Gastroesophageal sphincter (tissue), 4 donors: ENCODE measurements at regions not wholly inside any gene's neighbourhood (a gene's known extent, or its start where the extent isn't known, plus 50 kb on each side); places are given as distances from the start of the nearest gene placed in this dataset.

Experiments
- ATAC-seq: fragments of 150-250 bp; one replicate; pipeline ENCODE4 v1.9.1; 2016; ENCODE audit warnings: mild to moderate bottlenecking, moderate library complexity
- H3K27ac ChIP-seq, 4 donors: fragments of 200-600 bp; sonication (generic) in 3 of 4; 1 replicate in 3 of 4; 2 replicates in 1 of 4; pipeline ENCODE4 v1.5.1; 2016 to 2019
- H3K27me3 ChIP-seq: fragments of 200-600 bp; sonication (generic); one replicate; pipeline ENCODE4 v1.5.1; 2019
- H3K36me3 ChIP-seq, 2 donors: fragments of 200-600 bp; sonication (generic); one replicate each; pipeline ENCODE4 v1.5.1; 2019; ENCODE audit warnings: control low read depth in 1 of 2
- H3K4me1 ChIP-seq, 3 donors: fragments of 200-600 bp; sonication (generic); 1 replicate in 2 of 3; 2 replicates in 1 of 3; pipeline ENCODE4 v1.5.1; 2016 to 2019; ENCODE audit warnings: control low read depth in 2 of 3
- H3K4me3 ChIP-seq, 2 donors: fragments of 200-600 bp; sonication (generic); one replicate each; pipeline ENCODE4 v1.5.1; 2019; ENCODE audit warnings: mild to moderate bottlenecking in 1 of 2, moderate library complexity in 1 of 2
- H3K9me3 ChIP-seq, 3 donors: fragments of 200-600 bp; sonication (generic); one replicate each; pipeline ENCODE4 v1.5.1; 2017 to 2019; ENCODE audit warnings: control low read depth in 2 of 3
- CTCF ChIP-seq, 4 experiments: fragments of 200-600 bp in 2 of 4; fragments of 450-650 bp in 2 of 4; sonication (generic) in 1 of 4; IDR thresholded peaks; one replicate each; pipeline ENCODE4 v1.5.1; 2017 to 2019; ENCODE audit warnings: antibody characterized with exemption in 4 of 4, mild to moderate bottlenecking in 2 of 4, moderate library complexity in 2 of 4
- EP300 ChIP-seq: sonication (generic); formaldehyde crosslinking; IDR thresholded peaks from one replicate; pipeline ENCODE4 v1.6.1; 2017; ENCODE audit warnings: antibody characterized with exemption, mild to moderate bottlenecking
- POLR2A ChIP-seq, 2 donors: fragments of 450-650 bp; IDR thresholded peaks; one replicate each; pipeline ENCODE4 v1.6.1; 2017; ENCODE audit warnings: antibody characterized with exemption in 2 of 2, mild to moderate bottlenecking in 2 of 2, moderate library complexity in 1 of 2
- POLR2AphosphoS5 ChIP-seq: sonication (generic); formaldehyde crosslinking; IDR thresholded peaks from one replicate; pipeline ENCODE4 v1.6.1; 2017; ENCODE audit warnings: antibody characterized with exemption
- WGBS, 2 donors: methylation state at CpG; one replicate each; pipeline ENCODE4 v1.1.5; 2018; ENCODE audit warnings: low coverage in 1 of 2; 5-methylcytosine and 5-hydroxymethylcytosine counted together

DNA sequence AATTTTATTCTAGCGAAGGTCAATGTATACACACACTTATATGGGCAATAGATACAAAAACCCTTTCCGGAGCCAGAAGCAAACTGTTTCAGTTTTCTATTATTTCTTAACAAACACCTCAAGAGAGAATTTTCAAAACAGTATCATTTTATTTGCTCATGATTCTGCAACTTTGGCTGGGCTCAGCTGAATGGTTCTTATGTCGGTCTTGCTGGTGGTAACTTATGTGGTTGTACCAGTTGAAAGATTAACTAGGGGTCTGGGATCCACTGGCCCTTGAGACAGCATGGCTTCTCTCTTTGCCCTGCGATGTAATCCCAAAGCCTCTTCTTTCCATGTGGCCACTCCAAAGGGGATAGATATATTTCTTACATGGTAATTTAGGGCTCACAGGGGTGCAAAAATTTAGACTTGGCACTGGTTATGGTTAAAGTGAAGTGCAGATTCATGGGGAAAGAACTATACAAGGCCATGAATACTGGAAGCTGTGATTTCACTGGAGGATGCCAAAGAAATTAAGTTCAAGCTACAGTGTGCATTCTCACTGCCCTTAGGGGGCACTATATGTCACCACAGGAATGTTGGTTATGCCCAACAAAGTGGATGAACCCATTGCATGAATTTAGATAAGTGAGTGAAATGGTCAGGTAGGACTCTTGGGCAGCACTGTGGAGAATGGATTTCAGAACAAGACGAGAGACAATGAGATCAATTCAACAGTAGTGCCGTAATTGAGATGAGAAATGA is 94.3 kb upstream of the NAV3 start:
- Histone ChIP-seq H3K27me3 (no peaks in the 10 kb centered on the region), H3K4me1 (no peaks in the 10 kb centered on the region), H3K9me3 (peaks cover 0 to 10% (median 0%) of the 10 kb centered on the region in 3 donors), H3K27ac (no peak overlapping the region), H3K36me3 (no peaks in the 10 kb centered on the region), H3K4me3 (no peak overlapping the region)
- WGBS, 2 donors, result 91 to 100% methylated on average over 6 of the region's 6 CpGs
- ATAC-seq, result no peak
- TF ChIP-seq EP300 (no peak), POLR2A (IDR thresholded peaks at IDR 0.05) (no peak), CTCF (IDR thresholded peaks at IDR 0.05) (no peak), POLR2AphosphoS5 (no peak)

DNA sequence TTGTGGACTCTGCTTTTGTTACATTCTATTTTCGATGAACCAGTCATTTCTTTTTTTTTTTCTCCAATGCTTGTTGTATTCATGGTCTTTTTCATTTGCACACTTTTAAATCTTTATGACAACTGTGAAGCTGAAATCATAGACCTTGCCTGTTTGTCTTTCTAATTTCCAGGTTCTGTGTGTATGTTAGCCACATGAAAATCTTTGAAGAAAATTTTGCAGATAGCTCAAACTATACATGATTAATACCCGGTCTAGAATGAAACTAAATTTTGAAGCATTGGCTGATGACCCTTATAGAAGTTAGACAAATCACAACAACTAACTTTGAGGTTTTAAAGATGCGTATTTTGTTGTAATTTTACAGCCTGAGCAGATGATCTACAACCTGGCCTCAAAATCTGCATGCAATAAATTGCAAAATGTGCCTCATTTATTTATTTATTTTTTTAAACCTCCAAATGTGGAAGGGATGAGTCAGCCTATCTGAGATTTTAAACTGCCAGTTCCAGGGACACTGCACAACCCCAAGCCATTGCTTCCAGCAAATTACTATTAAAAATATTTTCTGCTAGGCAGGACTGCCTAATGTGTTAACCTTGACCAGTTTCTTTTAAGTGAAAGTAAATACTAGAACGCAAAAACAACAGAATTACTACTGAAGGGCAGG is 96.3 kb upstream of the NAV3 start:
- ATAC-seq, result peak; percentile 57
- Histone ChIP-seq H3K9me3 (peaks cover 0 to 10% (median 0%) of the 10 kb centered on the region in 3 donors), H3K4me1 (no peaks in the 10 kb centered on the region), H3K27ac (no peak overlapping the region), H3K36me3 (no peaks in the 10 kb centered on the region), H3K27me3 (no peaks in the 10 kb centered on the region), H3K4me3 (no peak overlapping the region)
- WGBS, 2 donors, result 60 to 64% methylated on average over 4 of the region's 4 CpGs
- no peak for TF ChIP-seq POLR2A (IDR thresholded peaks at IDR 0.05)
- no peak for TF ChIP-seq POLR2AphosphoS5
- no peak for TF ChIP-seq CTCF (IDR thresholded peaks at IDR 0.05)
- TF ChIP-seq EP300, result no peak

DNA sequence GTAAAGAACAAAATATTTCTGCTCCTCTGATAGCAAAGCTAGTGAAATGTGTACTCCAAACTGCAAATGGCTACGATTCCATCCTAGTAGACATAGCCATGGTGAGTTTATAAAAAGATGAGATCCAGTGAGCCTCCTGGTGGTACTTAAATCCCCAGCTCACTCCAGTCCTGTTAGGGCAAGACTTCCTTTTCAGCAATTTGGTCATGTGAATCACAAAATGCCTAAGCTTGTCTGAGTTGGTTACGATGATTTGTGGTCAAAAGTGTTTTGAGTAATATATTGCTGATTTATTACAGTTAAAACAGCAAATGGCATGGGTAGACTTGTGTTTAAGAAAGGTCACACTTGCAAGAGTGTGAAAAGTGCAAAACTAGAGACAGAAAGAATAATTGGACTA is 102.7 kb upstream of the NAV3 start:
- H3K36me3 ChIP-seq, result no peaks in the 10 kb centered on the region
- no peak for ATAC-seq
- no peaks in the 10 kb centered on the region for H3K27me3 ChIP-seq
- no peaks in the 10 kb centered on the region for H3K9me3 ChIP-seq
- TF ChIP-seq EP300 (no peak), POLR2A (IDR thresholded peaks at IDR 0.05) (no peak), POLR2AphosphoS5 (no peak), CTCF (IDR thresholded peaks at IDR 0.05) (no peak)
- no peaks in the 10 kb centered on the region for H3K4me1 ChIP-seq
- H3K4me3 ChIP-seq, result no peak overlapping the region
- 70 to 81% methylated on average over 1 to 2 of the region's 2 CpGs for WGBS, 2 donors
- H3K27ac ChIP-seq, result peak overlapping the region in 1 of 4 donors; percentile 25

DNA sequence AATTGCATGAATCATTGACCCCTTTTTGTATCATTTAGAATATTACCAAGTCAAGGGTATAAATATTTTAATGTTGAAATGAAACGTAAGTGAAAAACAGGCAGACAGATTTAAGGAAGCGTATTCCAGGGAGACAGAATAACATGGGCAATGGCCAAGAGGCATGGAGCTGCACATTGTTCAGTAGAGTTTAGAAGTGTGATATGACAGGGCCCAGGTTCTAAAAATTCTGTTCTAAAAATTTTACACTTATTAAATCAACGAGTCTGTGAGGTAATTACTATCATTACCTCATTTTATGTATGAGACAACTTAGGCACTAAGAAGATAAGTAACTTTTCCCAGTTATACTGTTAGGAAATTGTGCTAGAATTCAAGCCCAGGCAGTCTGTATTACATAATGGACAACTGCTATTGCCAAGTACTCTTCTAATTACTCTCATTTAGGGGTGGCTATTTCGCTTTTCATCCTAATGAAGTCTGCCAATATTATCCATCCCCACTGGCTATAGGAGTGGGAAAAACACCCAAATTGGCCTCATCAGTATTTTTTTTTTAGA is 103.2 kb upstream of the NAV3 start:
- 47 to 52% methylated on average over 4 of the region's 4 CpGs for WGBS, 2 donors
- peak overlapping the region in 1 of 4 donors; percentile 25 for H3K27ac ChIP-seq
- no peak overlapping the region for H3K4me3 ChIP-seq
- no peaks in the 10 kb centered on the region for H3K27me3 ChIP-seq
- peak; percentile 50 for ATAC-seq
- TF ChIP-seq CTCF (IDR thresholded peaks at IDR 0.05) (no peak), POLR2AphosphoS5 (no peak), POLR2A (IDR thresholded peaks at IDR 0.05) (no peak)
- H3K4me1 ChIP-seq, result no peaks in the 10 kb centered on the region
- no peaks in the 10 kb centered on the region for H3K36me3 ChIP-seq
- no peaks in the 10 kb centered on the region for H3K9me3 ChIP-seq
